ENCODE measurements at regions not wholly inside any gene's neighbourhood (a gene's known extent, or its start where the extent isn't known, plus 50 kb on each side); places are given as distances from the start of the nearest gene placed in this dataset.
A peak's percentile ranks its signal among the peaks of the same experiment; 100 is the strongest.
"Not testable (repeated sequence)": the region's sequence is repeated elsewhere in the genome, so short reads cannot be mapped to it uniquely, and the experiment has no call there.

GRCh38 chr10:11403646-11404045 lies 207.8 kb downstream of the USP6NL start:
- Histone ChIP-seq H3K27ac (peak overlapping the region in 1 of 4 donors; percentile 61), H3K4me1 (peaks cover 0 to 13% (median 1%) of the 10 kb centered on the region in 4 donors)
- not testable (repeated sequence) for H3K27me3 ChIP-seq, H3K9me3 ChIP-seq, H3K4me3 ChIP-seq, H3K36me3 ChIP-seq, DNase-seq

GRCh38 chr10:11403116-11403515 lies 208.3 kb downstream of the USP6NL start:
- peak overlapping the region in 2 of 4 donors; percentile 38 to 61 for H3K27ac ChIP-seq
- DNase-seq: peak in 2 of 3 donors; percentile 83 to 84

GRCh38 chr10:11402392-11402791 lies 209.1 kb downstream of the USP6NL start:
- no peak for DNase-seq
- Histone ChIP-seq H3K4me3 (no peak overlapping the region), H3K27ac (no peak overlapping the region), H3K27me3 (no peaks in the 10 kb centered on the region), H3K36me3 (no peaks in the 10 kb centered on the region), H3K9me3 (no peaks in the 10 kb centered on the region), H3K4me1 (peaks cover 0 to 7% (median 0%) of the 10 kb centered on the region in 4 donors)
- TF ChIP-seq CTCF (IDR thresholded peaks at IDR 0.05): no peak
- TF ChIP-seq POLR2A (IDR thresholded peaks at IDR 0.05): no peak

More at GRCh38 chr10:11403116-11403515, 208.3 kb downstream of the USP6NL start:
- TF ChIP-seq CTCF (IDR thresholded peaks at IDR 0.05): no peak
- no peak for TF ChIP-seq POLR2A (IDR thresholded peaks at IDR 0.05)
- Histone ChIP-seq H3K4me1 (peaks cover 0 to 10% (median 0%) of the 10 kb centered on the region in 4 donors), H3K4me3 (no peak overlapping the region), H3K36me3 (no peaks in the 10 kb centered on the region), H3K27me3 (no peaks in the 10 kb centered on the region), H3K9me3 (no peaks in the 10 kb centered on the region)

- H3K36me3 ChIP-seq: no peaks in the 10 kb centered on the region
- H3K4me1 ChIP-seq: peaks cover 0 to 7% (median 0%) of the 10 kb centered on the region in 4 donors
- no peak overlapping the region for H3K27ac ChIP-seq
- no peaks in the 10 kb centered on the region for H3K9me3 ChIP-seq
- TF ChIP-seq POLR2A (IDR thresholded peaks at IDR 0.05): no peak
- DNase-seq: peak in 2 of 3 donors; percentile 30 to 55
- no peaks in the 10 kb centered on the region for H3K27me3 ChIP-seq
- H3K4me3 ChIP-seq: no peak overlapping the region
These were observed 209.9 kb downstream of the USP6NL start for GRCh38 chr10:11401264-11402235.

GRCh38 chr10:11397980-11398580 lies 213.4 kb downstream of the USP6NL start:
- no peaks in the 10 kb centered on the region for H3K36me3 ChIP-seq
- H3K9me3 ChIP-seq: no peaks in the 10 kb centered on the region
- no peak overlapping the region for H3K4me3 ChIP-seq
- no peak overlapping the region for H3K27ac ChIP-seq
- peak in 1 of 3 donors; percentile 30 for DNase-seq
- TF ChIP-seq CTCF (IDR thresholded peaks at IDR 0.05) (no peak), POLR2A (IDR thresholded peaks at IDR 0.05) (no peak)
- H3K27me3 ChIP-seq: no peaks in the 10 kb centered on the region
- peaks cover 0 to 7% (median 0%) of the 10 kb centered on the region in 4 donors for H3K4me1 ChIP-seq

GRCh38 chr10:11397077-11397965 lies 214.1 kb downstream of the USP6NL start:
- Histone ChIP-seq H3K27ac (no peak overlapping the region), H3K4me3 (no peak overlapping the region), H3K4me1 (peaks cover 0 to 7% (median 0%) of the 10 kb centered on the region in 4 donors), H3K9me3 (no peaks in the 10 kb centered on the region), H3K36me3 (no peaks in the 10 kb centered on the region), H3K27me3 (no peaks in the 10 kb centered on the region)
- DNase-seq: peak in 1 of 3 donors; percentile 33
- TF ChIP-seq POLR2A (IDR thresholded peaks at IDR 0.05) (no peak), CTCF (IDR thresholded peaks at IDR 0.05) (no peak)

Data from Peyer's patch (tissue), 4 donors.